ENCODE measurements at regions not wholly inside any gene's neighbourhood (a gene's known extent, or its start where the extent isn't known, plus 50 kb on each side); places are given as distances from the start of the nearest gene placed in this dataset.

GRCh38 chr3:13214847-13215472 lies 141.7 kb upstream of the IQSEC1 start:
- no peak for DNase-seq
- no peaks in the 10 kb centered on the region for H3K36me3 ChIP-seq
- no peaks in the 10 kb centered on the region for H3K9me3 ChIP-seq
- TF ChIP-seq, protein P1, sequence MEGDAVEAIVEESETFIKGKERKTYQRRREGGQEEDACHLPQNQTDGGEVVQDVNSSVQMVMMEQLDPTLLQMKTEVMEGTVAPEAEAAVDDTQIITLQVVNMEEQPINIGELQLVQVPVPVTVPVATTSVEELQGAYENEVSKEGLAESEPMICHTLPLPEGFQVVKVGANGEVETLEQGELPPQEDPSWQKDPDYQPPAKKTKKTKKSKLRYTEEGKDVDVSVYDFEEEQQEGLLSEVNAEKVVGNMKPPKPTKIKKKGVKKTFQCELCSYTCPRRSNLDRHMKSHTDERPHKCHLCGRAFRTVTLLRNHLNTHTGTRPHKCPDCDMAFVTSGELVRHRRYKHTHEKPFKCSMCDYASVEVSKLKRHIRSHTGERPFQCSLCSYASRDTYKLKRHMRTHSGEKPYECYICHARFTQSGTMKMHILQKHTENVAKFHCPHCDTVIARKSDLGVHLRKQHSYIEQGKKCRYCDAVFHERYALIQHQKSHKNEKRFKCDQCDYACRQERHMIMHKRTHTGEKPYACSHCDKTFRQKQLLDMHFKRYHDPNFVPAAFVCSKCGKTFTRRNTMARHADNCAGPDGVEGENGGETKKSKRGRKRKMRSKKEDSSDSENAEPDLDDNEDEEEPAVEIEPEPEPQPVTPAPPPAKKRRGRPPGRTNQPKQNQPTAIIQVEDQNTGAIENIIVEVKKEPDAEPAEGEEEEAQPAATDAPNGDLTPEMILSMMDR (IDR thresholded peaks at IDR 0.05; ENCODE audit: low read depth, low read length) = no peak
- H3K4me1 ChIP-seq = no peaks in the 10 kb centered on the region
- no peaks in the 10 kb centered on the region for H3K27me3 ChIP-seq
- no peak overlapping the region for H3K4me3 ChIP-seq (ENCODE audit: low read depth, low read length)

GRCh38 chr3:13213911-13214846 lies 140.9 kb upstream of the IQSEC1 start:
- Histone ChIP-seq H3K4me3 (ENCODE audit: low read depth, low read length) (no peak overlapping the region), H3K4me1 (no peaks in the 10 kb centered on the region), H3K27me3 (no peaks in the 10 kb centered on the region), H3K9me3 (no peaks in the 10 kb centered on the region), H3K36me3 (no peaks in the 10 kb centered on the region)
- TF ChIP-seq, protein P1 (IDR thresholded peaks at IDR 0.05; ENCODE audit: low read depth, low read length) = no peak
- DNase-seq = no peak

DNA sequence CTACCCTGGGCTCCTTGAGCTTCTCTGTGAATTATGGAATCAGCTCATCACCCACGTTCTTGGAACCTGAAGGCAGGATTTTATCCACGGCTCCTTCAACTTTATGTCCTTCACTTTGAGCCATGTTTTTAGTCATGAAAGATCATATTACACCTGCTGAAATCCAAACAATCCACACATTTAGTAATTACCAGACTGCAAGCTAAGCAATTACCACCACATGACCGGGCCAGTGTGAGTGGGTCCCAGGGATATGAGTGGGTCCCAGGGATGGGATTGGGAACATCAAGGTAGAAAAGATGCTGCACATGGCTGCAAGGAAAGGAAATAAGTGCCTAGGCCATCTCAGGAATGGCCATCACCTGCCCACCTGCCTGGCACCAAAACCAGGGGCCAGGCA lies 140.3 kb upstream of the IQSEC1 start:
- H3K27me3 ChIP-seq = no peaks in the 10 kb centered on the region
- no peaks in the 10 kb centered on the region for H3K4me1 ChIP-seq
- H3K4me3 ChIP-seq (ENCODE audit: low read depth, low read length) = no peak overlapping the region

DNA sequence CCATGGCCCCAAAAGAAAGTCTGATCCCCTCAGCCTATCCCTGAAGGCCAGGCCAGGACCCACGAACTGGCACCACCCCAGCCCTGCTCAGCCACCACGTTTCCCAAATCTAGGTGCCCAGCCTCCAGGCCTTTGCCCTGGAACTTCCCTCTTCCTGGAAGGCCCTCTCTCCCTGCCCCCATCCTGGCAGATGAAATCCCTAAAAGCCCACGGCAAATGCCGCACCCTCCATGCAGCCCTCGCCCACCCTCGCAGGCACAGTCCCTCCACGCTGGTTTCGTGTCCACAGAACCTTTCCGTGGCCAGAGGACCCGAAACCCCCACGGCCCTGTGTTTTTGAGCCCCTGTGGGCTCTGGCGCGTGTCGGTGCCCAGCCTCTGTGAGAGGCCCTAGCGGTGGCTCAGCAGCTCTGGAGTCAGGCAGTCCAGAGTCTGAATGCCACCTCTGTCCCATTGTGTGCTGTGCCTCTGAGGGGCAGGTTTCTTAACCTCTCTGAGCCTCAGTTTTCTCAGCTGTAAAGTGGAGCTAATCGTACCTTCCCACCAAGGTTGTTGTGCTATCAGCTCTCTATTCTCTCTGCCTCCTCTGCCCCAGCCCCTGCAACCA lies 138.5 kb upstream of the IQSEC1 start:
- no peak overlapping the region for H3K4me3 ChIP-seq (ENCODE audit: low read depth, low read length)
- DNase-seq = no peak
- H3K27me3 ChIP-seq = no peaks in the 10 kb centered on the region
- H3K4me1 ChIP-seq = no peaks in the 10 kb centered on the region
- H3K9me3 ChIP-seq = no peaks in the 10 kb centered on the region
- TF ChIP-seq, protein P1 (IDR thresholded peaks at IDR 0.05; ENCODE audit: low read depth, low read length) = no peak
- H3K36me3 ChIP-seq = no peaks in the 10 kb centered on the region

More for the DNA sequence above, 140.3 kb upstream of the IQSEC1 start:
- TF ChIP-seq, protein P1 (IDR thresholded peaks at IDR 0.05; ENCODE audit: low read depth, low read length) = no peak
- no peaks in the 10 kb centered on the region for H3K36me3 ChIP-seq
- no peak for DNase-seq
- no peaks in the 10 kb centered on the region for H3K9me3 ChIP-seq

GRCh38 chr3:13210221-13210975 lies 137.2 kb upstream of the IQSEC1 start:
- TF ChIP-seq, protein P1 (IDR thresholded peaks at IDR 0.05; ENCODE audit: low read depth, low read length) = no peak
- Histone ChIP-seq H3K4me3 (ENCODE audit: low read depth, low read length) (no peak overlapping the region), H3K4me1 (no peaks in the 10 kb centered on the region), H3K27me3 (no peaks in the 10 kb centered on the region), H3K36me3 (no peaks in the 10 kb centered on the region), H3K9me3 (no peaks in the 10 kb centered on the region)
- peak; percentile 15 for DNase-seq
